Ovary (tissue), 3 donors: ENCODE measurements at regions not wholly inside any gene's neighbourhood (a gene's known extent, or its start where the extent isn't known, plus 50 kb on each side); places are given as distances from the start of the nearest gene placed in this dataset.

Source experiments
- EP300 ChIP-seq: sonication (generic); formaldehyde crosslinking; IDR thresholded peaks from one replicate; pipeline ENCODE4 v1.6.1; 2017; ENCODE audit warnings: antibody characterized with exemption
- POLR2A ChIP-seq: fragments of 450-650 bp; IDR thresholded peaks from one replicate; pipeline ENCODE4 v1.6.1; 2017; ENCODE audit warnings: antibody characterized with exemption, mild to moderate bottlenecking, moderate library complexity
- TF ChIP-seq, protein P1 (sequence below), 3 donors: fragments of 450-650 bp in 2 of 3; fragments of 200-600 bp in 1 of 3; IDR thresholded peaks; one replicate each; pipeline versions ENCODE4 v1.5.1 to v1.8.0; 2016 to 2022; ENCODE audit warnings: antibody characterized with exemption in 3 of 3, mild to moderate bottlenecking in 1 of 3
- donor health status: DM: no; HTN: no; CAD: no.

GRCh38 chr2:224183086-224183485 lies 144.0 kb upstream of the SERPINE2 start:
- TF ChIP-seq, protein P1, sequence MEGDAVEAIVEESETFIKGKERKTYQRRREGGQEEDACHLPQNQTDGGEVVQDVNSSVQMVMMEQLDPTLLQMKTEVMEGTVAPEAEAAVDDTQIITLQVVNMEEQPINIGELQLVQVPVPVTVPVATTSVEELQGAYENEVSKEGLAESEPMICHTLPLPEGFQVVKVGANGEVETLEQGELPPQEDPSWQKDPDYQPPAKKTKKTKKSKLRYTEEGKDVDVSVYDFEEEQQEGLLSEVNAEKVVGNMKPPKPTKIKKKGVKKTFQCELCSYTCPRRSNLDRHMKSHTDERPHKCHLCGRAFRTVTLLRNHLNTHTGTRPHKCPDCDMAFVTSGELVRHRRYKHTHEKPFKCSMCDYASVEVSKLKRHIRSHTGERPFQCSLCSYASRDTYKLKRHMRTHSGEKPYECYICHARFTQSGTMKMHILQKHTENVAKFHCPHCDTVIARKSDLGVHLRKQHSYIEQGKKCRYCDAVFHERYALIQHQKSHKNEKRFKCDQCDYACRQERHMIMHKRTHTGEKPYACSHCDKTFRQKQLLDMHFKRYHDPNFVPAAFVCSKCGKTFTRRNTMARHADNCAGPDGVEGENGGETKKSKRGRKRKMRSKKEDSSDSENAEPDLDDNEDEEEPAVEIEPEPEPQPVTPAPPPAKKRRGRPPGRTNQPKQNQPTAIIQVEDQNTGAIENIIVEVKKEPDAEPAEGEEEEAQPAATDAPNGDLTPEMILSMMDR (IDR thresholded peaks at IDR 0.05): no peak
- TF ChIP-seq EP300 (no peak), POLR2A (no peak)
